ENCODE measurements at regions not wholly inside any gene's neighbourhood (a gene's known extent, or its start where the extent isn't known, plus 50 kb on each side); places are given as distances from the start of the nearest gene placed in this dataset.
A peak's percentile ranks its signal among the peaks of the same experiment; 100 is the strongest.

DNA sequence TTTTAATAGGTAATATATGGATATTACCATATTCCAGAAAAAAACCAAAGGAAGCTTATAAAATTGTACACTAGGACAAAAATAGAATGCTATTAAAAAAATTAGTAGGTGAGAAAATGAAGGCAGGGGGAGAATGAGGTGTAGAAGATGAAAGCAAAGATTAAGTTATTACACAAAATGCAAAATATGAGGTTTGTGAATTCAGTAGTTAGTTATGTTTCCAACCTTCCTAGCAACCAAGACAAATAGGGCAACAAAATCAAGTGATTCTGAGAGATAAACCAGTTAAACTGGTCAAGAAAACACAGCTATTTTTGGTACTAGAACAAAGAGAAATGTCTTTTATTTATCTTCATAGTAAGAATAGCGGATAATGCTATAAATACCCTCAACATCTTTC, 300.0 kb upstream of the RASGEF1B start:
- H3K9me3 ChIP-seq (ENCODE audit: control insufficient read depth, insufficient read depth, low read length): no peaks in the 10 kb centered on the region
- H3K4me3 ChIP-seq (ENCODE audit: low read depth, low read length): no peak overlapping the region
- H3K27me3 ChIP-seq (ENCODE audit: control insufficient read depth, insufficient read depth, low read length): no peaks in the 10 kb centered on the region
- WGBS (ENCODE audit: insufficient coverage): no CpG with 5 or more reads among the region's 1 CpG
- H3K4me1 ChIP-seq (ENCODE audit: control insufficient read depth, insufficient read depth, low read length): no peaks in the 10 kb centered on the region
- H3K36me3 ChIP-seq (ENCODE audit: control insufficient read depth, insufficient read depth, low read length): no peaks in the 10 kb centered on the region
- no peak for DNase-seq (ENCODE audit: low read depth in 4 of 6, low spot score in 6 of 6)
- H3K27ac ChIP-seq (ENCODE audit: low read depth, low read length): no peak overlapping the region

DNA sequence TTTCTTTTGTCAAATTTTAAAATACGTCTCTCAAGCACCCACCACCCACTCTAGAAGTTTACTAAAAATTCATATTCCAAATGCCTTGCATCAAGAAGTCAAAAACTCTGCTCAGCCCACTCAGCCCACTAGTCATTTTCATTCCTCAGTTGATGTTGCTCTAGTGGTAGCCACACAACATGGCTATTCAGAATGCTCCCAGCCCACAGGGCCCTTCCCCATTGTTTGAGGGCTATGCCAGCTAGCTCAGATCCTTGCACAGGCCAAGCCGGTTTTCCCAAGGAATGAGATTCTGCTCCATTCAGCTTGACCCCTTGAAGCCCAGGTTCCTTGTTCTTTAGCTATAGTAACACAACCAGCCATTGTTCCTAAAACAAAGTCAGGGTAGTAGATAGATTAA, 297.5 kb upstream of the RASGEF1B start:
- no peak overlapping the region for H3K4me3 ChIP-seq (ENCODE audit: low read depth, low read length)
- no peaks in the 10 kb centered on the region for H3K9me3 ChIP-seq (ENCODE audit: control insufficient read depth, insufficient read depth, low read length)
- DNase-seq (ENCODE audit: low read depth in 4 of 6, low spot score in 6 of 6): no peak
- no peaks in the 10 kb centered on the region for H3K4me1 ChIP-seq (ENCODE audit: control insufficient read depth, insufficient read depth, low read length)
- H3K27ac ChIP-seq (ENCODE audit: low read depth, low read length): no peak overlapping the region
- WGBS (ENCODE audit: insufficient coverage): 100% methylated on average over 1 of the region's 2 CpGs
- H3K36me3 ChIP-seq (ENCODE audit: control insufficient read depth, insufficient read depth, low read length): no peaks in the 10 kb centered on the region
- no peaks in the 10 kb centered on the region for H3K27me3 ChIP-seq (ENCODE audit: control insufficient read depth, insufficient read depth, low read length)

DNA sequence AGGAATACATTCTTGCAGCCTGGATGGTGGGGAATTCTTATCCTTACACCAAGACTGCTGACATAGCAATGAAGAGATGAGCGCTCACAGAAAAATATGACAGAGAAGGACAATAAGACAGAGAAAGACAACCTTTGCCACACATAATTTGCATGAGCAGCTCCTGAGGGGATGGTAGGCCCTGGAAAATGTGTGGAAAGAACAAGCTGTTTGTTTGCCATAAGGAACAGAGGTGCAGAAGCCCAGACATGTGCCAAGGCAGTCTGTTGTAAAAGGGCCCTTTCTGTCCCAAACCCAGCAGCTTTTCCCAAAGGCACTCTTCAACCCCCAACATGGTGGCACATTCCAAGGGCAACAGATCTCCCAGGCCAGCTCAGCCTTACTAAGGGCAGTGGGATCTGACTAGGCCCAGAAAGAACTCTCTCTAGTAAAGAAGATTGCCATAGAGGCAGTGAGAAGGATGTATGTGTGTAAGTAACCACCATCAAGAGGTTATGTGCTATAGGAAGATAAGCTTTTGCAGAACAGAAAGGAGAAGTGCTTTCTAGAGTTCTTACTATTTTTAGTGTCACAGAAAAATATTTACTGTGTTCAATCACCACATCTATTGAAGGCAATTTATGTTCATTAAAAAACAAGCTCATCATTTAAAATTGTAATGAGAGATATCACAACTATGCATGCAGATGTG, 287.0 kb upstream of the RASGEF1B start:
- no CpG with 5 or more reads among the region's 1 CpG for WGBS (ENCODE audit: insufficient coverage)
- peaks cover 1% of the 10 kb centered on the region for H3K9me3 ChIP-seq (ENCODE audit: control insufficient read depth, insufficient read depth, low read length)
- DNase-seq (ENCODE audit: low read depth in 4 of 6, low spot score in 6 of 6): peak in 2 of 6 donors; percentile 18 to 36
- peaks cover 4% of the 10 kb centered on the region for H3K4me1 ChIP-seq (ENCODE audit: control insufficient read depth, insufficient read depth, low read length)
- H3K27ac ChIP-seq (ENCODE audit: low read depth, low read length): no peak overlapping the region
- no peaks in the 10 kb centered on the region for H3K36me3 ChIP-seq (ENCODE audit: control insufficient read depth, insufficient read depth, low read length)
- H3K4me3 ChIP-seq (ENCODE audit: low read depth, low read length): no peak overlapping the region
- no peaks in the 10 kb centered on the region for H3K27me3 ChIP-seq (ENCODE audit: control insufficient read depth, insufficient read depth, low read length)

GRCh38 chr4:81757691-81758090, 286.0 kb upstream of the RASGEF1B start:
- Histone ChIP-seq H3K36me3 (ENCODE audit: control insufficient read depth, insufficient read depth, low read length) (no peaks in the 10 kb centered on the region), H3K27me3 (ENCODE audit: control insufficient read depth, insufficient read depth, low read length) (no peaks in the 10 kb centered on the region), H3K9me3 (ENCODE audit: control insufficient read depth, insufficient read depth, low read length) (peaks cover 1% of the 10 kb centered on the region), H3K27ac (ENCODE audit: low read depth, low read length) (peak overlapping the region; percentile 27), H3K4me1 (ENCODE audit: control insufficient read depth, insufficient read depth, low read length) (peaks cover 4% of the 10 kb centered on the region), H3K4me3 (ENCODE audit: low read depth, low read length) (no peak overlapping the region)
- peak; percentile 58 to 91 (median 78) for DNase-seq (ENCODE audit: low read depth in 4 of 6, low spot score in 6 of 6)
- 33% methylated on average over 1 of the region's 2 CpGs for WGBS (ENCODE audit: insufficient coverage)

DNA sequence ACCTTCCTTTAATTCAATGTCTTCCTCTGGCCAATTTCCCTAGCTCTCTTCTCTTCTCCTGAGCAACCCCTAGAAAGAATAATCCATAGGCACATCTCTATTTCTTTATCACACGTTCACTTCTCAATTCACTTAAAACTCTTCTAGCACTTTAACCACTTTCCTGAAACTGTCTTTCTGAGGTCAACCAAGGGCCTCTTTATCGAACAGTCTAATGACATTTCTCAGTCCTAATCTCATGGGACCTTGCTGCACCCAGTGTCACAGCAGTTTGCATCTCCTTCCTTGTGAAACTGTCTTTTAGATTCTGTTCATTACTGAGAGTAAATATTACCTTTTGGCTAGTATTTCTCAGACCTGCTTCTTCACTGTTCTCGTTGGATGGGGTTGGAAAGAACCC, 285.3 kb upstream of the RASGEF1B start:
- 70% methylated on average over 2 of the region's 3 CpGs for WGBS (ENCODE audit: insufficient coverage)
- Histone ChIP-seq H3K36me3 (ENCODE audit: control insufficient read depth, insufficient read depth, low read length) (no peaks in the 10 kb centered on the region), H3K27ac (ENCODE audit: low read depth, low read length) (no peak overlapping the region), H3K4me3 (ENCODE audit: low read depth, low read length) (no peak overlapping the region), H3K9me3 (ENCODE audit: control insufficient read depth, insufficient read depth, low read length) (peaks cover 1% of the 10 kb centered on the region), H3K27me3 (ENCODE audit: control insufficient read depth, insufficient read depth, low read length) (no peaks in the 10 kb centered on the region), H3K4me1 (ENCODE audit: control insufficient read depth, insufficient read depth, low read length) (peaks cover 4% of the 10 kb centered on the region)
- no peak for DNase-seq (ENCODE audit: low read depth in 4 of 6, low spot score in 6 of 6)

- Histone ChIP-seq H3K27ac (ENCODE audit: low read depth, low read length) (no peak overlapping the region), H3K36me3 (ENCODE audit: control insufficient read depth, insufficient read depth, low read length) (no peaks in the 10 kb centered on the region), H3K4me3 (ENCODE audit: low read depth, low read length) (no peak overlapping the region), H3K4me1 (ENCODE audit: control insufficient read depth, insufficient read depth, low read length) (peaks cover 4% of the 10 kb centered on the region), H3K27me3 (ENCODE audit: control insufficient read depth, insufficient read depth, low read length) (no peaks in the 10 kb centered on the region), H3K9me3 (ENCODE audit: control insufficient read depth, insufficient read depth, low read length) (peaks cover 1% of the 10 kb centered on the region)
- WGBS (ENCODE audit: insufficient coverage): 86% methylated on average over 2 of the region's 2 CpGs
- DNase-seq (ENCODE audit: low read depth in 4 of 6, low spot score in 6 of 6): no peak
Measured at GRCh38 chr4:81756042-81756441, 284.3 kb upstream of the RASGEF1B start.

DNA sequence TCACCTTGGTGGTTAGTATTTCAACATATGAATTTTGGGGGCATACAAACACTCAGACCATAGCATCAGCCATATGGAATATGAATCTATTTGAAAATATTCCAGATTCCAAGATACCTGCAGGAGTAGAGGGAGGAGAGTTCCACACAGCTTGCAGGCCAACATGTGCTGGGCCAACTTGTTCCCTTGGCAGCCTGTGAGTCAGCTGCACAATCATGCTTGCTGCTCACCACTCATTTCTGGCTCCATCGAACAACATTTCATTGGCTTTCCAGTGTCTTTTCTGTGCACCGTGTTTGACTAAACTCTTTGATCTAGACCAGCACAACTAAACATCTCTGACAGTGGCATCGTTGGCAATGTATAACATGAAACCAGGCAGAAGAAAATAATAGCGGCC, 282.5 kb upstream of the RASGEF1B start:
- Histone ChIP-seq H3K36me3 (ENCODE audit: control insufficient read depth, insufficient read depth, low read length) (no peaks in the 10 kb centered on the region), H3K9me3 (ENCODE audit: control insufficient read depth, insufficient read depth, low read length) (peaks cover 1% of the 10 kb centered on the region), H3K4me3 (ENCODE audit: low read depth, low read length) (no peak overlapping the region), H3K4me1 (ENCODE audit: control insufficient read depth, insufficient read depth, low read length) (peaks cover 4% of the 10 kb centered on the region), H3K27me3 (ENCODE audit: control insufficient read depth, insufficient read depth, low read length) (no peaks in the 10 kb centered on the region), H3K27ac (ENCODE audit: low read depth, low read length) (no peak overlapping the region)
- WGBS (ENCODE audit: insufficient coverage): 81% methylated on average over 3 of the region's 4 CpGs
- DNase-seq (ENCODE audit: low read depth in 4 of 6, low spot score in 6 of 6): peak in 1 of 6 donors; percentile 15

- 98% methylated on average over 4 of the region's 6 CpGs for WGBS (ENCODE audit: insufficient coverage)
- no peak overlapping the region for H3K4me3 ChIP-seq (ENCODE audit: low read depth, low read length)
- peaks cover 1% of the 10 kb centered on the region for H3K9me3 ChIP-seq (ENCODE audit: control insufficient read depth, insufficient read depth, low read length)
- H3K27me3 ChIP-seq (ENCODE audit: control insufficient read depth, insufficient read depth, low read length): no peaks in the 10 kb centered on the region
- no peak overlapping the region for H3K27ac ChIP-seq (ENCODE audit: low read depth, low read length)
- no peaks in the 10 kb centered on the region for H3K4me1 ChIP-seq (ENCODE audit: control insufficient read depth, insufficient read depth, low read length)
- no peak for DNase-seq (ENCODE audit: low read depth in 4 of 6, low spot score in 6 of 6)
- H3K36me3 ChIP-seq (ENCODE audit: control insufficient read depth, insufficient read depth, low read length): no peaks in the 10 kb centered on the region
Measured at GRCh38 chr4:81751531-81752289, 280.0 kb upstream of the RASGEF1B start.

DNA sequence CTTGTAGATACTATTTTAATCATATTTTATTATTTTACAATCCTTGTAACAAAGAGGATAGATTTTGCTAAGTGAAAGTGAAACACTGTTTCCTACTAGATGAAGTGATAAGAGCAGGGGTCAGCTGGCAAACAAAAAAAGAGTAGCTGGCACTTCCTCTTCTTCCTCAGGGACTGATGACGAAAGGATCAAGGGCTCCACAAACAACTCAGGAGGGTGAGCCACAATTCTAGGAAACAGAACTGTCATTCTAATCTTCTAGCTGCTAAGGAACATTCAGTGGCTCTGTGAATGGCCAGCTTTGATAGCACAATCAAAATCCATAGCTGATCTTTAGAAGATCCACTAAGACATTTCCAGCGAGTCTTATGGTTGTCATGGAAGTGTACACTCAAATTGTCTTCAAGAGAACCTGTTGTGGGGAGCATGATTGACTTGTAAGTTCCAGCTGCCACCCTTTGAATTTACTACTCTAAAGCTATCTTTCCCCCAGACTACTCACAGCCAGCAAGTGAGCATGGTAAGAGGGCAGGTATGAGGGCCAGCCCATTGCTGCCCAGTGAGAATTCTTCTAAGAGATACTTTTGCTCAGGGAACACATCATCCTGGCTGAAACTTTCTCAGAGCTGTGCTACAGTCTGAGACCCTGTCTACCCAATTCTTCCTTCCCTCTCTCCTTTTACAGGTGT, 275.7 kb upstream of the RASGEF1B start:
- Histone ChIP-seq H3K9me3 (ENCODE audit: control insufficient read depth, insufficient read depth, low read length) (no peaks in the 10 kb centered on the region), H3K36me3 (ENCODE audit: control insufficient read depth, insufficient read depth, low read length) (no peaks in the 10 kb centered on the region), H3K4me3 (ENCODE audit: low read depth, low read length) (no peak overlapping the region), H3K4me1 (ENCODE audit: control insufficient read depth, insufficient read depth, low read length) (no peaks in the 10 kb centered on the region), H3K27ac (ENCODE audit: low read depth, low read length) (no peak overlapping the region), H3K27me3 (ENCODE audit: control insufficient read depth, insufficient read depth, low read length) (no peaks in the 10 kb centered on the region)
- DNase-seq (ENCODE audit: low read depth in 4 of 6, low spot score in 6 of 6): no peak
- 67% methylated on average over 1 of the region's 2 CpGs for WGBS (ENCODE audit: insufficient coverage)

Measured in spinal cord (tissue), 9 donors.